Coronary artery (tissue), 2 donors: ENCODE measurements at regions not wholly inside any gene's neighbourhood (a gene's known extent, or its start where the extent isn't known, plus 50 kb on each side); places are given as distances from the start of the nearest gene placed in this dataset.

Source experiments
- DNase-seq: peaks from one replicate; pipeline ENCODE4 v3.0.0-alpha.2; 2017; ENCODE audit warnings: low spot score
- H3K27ac ChIP-seq, 2 donors: fragments of 200-600 bp; sonication (generic); one replicate each; pipeline ENCODE4 v1.5.1; 2016 to 2019
- H3K4me3 ChIP-seq: fragments of 200-600 bp; sonication (generic); 2 replicates; pipeline ENCODE4 v1.5.1; 2016; ENCODE audit warnings: mild to moderate bottlenecking, moderate library complexity
- CTCF ChIP-seq: fragments of 200-600 bp; sonication (generic); IDR thresholded peaks from one replicate; pipeline ENCODE4 v1.5.1; 2019; ENCODE audit warnings: antibody characterized with exemption

- TF ChIP-seq CTCF = no peak
- H3K4me3 ChIP-seq = no peak overlapping the region
- H3K27ac ChIP-seq = no peak overlapping the region
- DNase-seq = no peak
These were observed 361.3 kb upstream of the SOX9 start for GRCh38 chr17:71759422-71760060.

GRCh38 chr17:71760062-71760720 is 360.6 kb upstream of the SOX9 start:
- no peak for TF ChIP-seq CTCF
- Histone ChIP-seq H3K27ac (no peak overlapping the region), H3K4me3 (no peak overlapping the region)
- no peak for DNase-seq

GRCh38 chr17:71762526-71762925 is 358.3 kb upstream of the SOX9 start:
- no peak for DNase-seq
- H3K4me3 ChIP-seq = no peak overlapping the region
- no peak overlapping the region for H3K27ac ChIP-seq
- no peak for TF ChIP-seq CTCF

- Histone ChIP-seq H3K4me3 (no peak overlapping the region), H3K27ac (no peak overlapping the region)
- no peak for TF ChIP-seq CTCF
- DNase-seq = no peak
These were observed 356.3 kb upstream of the SOX9 start for GRCh38 chr17:71764505-71764904.

GRCh38 chr17:71765437-71765836 is 355.4 kb upstream of the SOX9 start:
- DNase-seq = no peak
- H3K27ac ChIP-seq = no peak overlapping the region
- no peak overlapping the region for H3K4me3 ChIP-seq
- TF ChIP-seq CTCF = no peak

GRCh38 chr17:71769850-71770249 is 351.0 kb upstream of the SOX9 start:
- DNase-seq = no peak
- no peak overlapping the region for H3K4me3 ChIP-seq
- no peak for TF ChIP-seq CTCF
- H3K27ac ChIP-seq = no peak overlapping the region

- no peak for DNase-seq
- no peak for TF ChIP-seq CTCF
- H3K27ac ChIP-seq = no peak overlapping the region
- H3K4me3 ChIP-seq = no peak overlapping the region
These were observed 343.7 kb upstream of the SOX9 start for GRCh38 chr17:71777048-71777640.
